ENCODE measurements at regions not wholly inside any gene's neighbourhood (a gene's known extent, or its start where the extent isn't known, plus 50 kb on each side); places are given as distances from the start of the nearest gene placed in this dataset.

GRCh38 chr12:28606967-28607557, 416.8 kb downstream of the CCDC91 start:
- H3K9me3 Mint-ChIP-seq (ENCODE audit: unreplicated experiment): no peaks in the 10 kb centered on the region
- peaks cover 11% of the 10 kb centered on the region for H3K36me3 Mint-ChIP-seq (ENCODE audit: unreplicated experiment)
- H3K27ac Mint-ChIP-seq (ENCODE audit: unreplicated experiment): no peak overlapping the region
- no peak for TF ChIP-seq CTCF (IDR thresholded peaks at IDR 0.05; ENCODE audit: partially characterized antibody, unreplicated experiment)
- no peak overlapping the region for H3K4me3 Mint-ChIP-seq (ENCODE audit: unreplicated experiment)
- H3K27me3 Mint-ChIP-seq (ENCODE audit: unreplicated experiment): no peaks in the 10 kb centered on the region
- DNase-seq: no peak
- H3K4me1 Mint-ChIP-seq (ENCODE audit: low read depth, unreplicated experiment): no peaks in the 10 kb centered on the region

GRCh38 chr12:28610401-28611114, 420.3 kb downstream of the CCDC91 start:
- DNase-seq: no peak
- peaks cover 11% of the 10 kb centered on the region for H3K36me3 Mint-ChIP-seq (ENCODE audit: unreplicated experiment)
- TF ChIP-seq CTCF (IDR thresholded peaks at IDR 0.05; ENCODE audit: partially characterized antibody, unreplicated experiment): no peak
- no peaks in the 10 kb centered on the region for H3K9me3 Mint-ChIP-seq (ENCODE audit: unreplicated experiment)
- no peaks in the 10 kb centered on the region for H3K4me1 Mint-ChIP-seq (ENCODE audit: low read depth, unreplicated experiment)
- H3K27me3 Mint-ChIP-seq (ENCODE audit: unreplicated experiment): no peaks in the 10 kb centered on the region
- no peak overlapping the region for H3K4me3 Mint-ChIP-seq (ENCODE audit: unreplicated experiment)
- no peak overlapping the region for H3K27ac Mint-ChIP-seq (ENCODE audit: unreplicated experiment)

GRCh38 chr12:28611115-28611435, 420.8 kb downstream of the CCDC91 start:
- no peak for DNase-seq
- H3K4me3 Mint-ChIP-seq (ENCODE audit: unreplicated experiment): no peak overlapping the region
- no peaks in the 10 kb centered on the region for H3K4me1 Mint-ChIP-seq (ENCODE audit: low read depth, unreplicated experiment)
- no peaks in the 10 kb centered on the region for H3K9me3 Mint-ChIP-seq (ENCODE audit: unreplicated experiment)
- H3K27ac Mint-ChIP-seq (ENCODE audit: unreplicated experiment): no peak overlapping the region
- H3K36me3 Mint-ChIP-seq (ENCODE audit: unreplicated experiment): peaks cover 11% of the 10 kb centered on the region
- no peak for TF ChIP-seq CTCF (IDR thresholded peaks at IDR 0.05; ENCODE audit: partially characterized antibody, unreplicated experiment)
- no peaks in the 10 kb centered on the region for H3K27me3 Mint-ChIP-seq (ENCODE audit: unreplicated experiment)

- no peaks in the 10 kb centered on the region for H3K9me3 Mint-ChIP-seq (ENCODE audit: unreplicated experiment)
- no peaks in the 10 kb centered on the region for H3K4me1 Mint-ChIP-seq (ENCODE audit: low read depth, unreplicated experiment)
- H3K36me3 Mint-ChIP-seq (ENCODE audit: unreplicated experiment): peaks cover 11% of the 10 kb centered on the region
- no peak for DNase-seq
- no peak for TF ChIP-seq CTCF (IDR thresholded peaks at IDR 0.05; ENCODE audit: partially characterized antibody, unreplicated experiment)
- H3K27ac Mint-ChIP-seq (ENCODE audit: unreplicated experiment): no peak overlapping the region
- no peak overlapping the region for H3K4me3 Mint-ChIP-seq (ENCODE audit: unreplicated experiment)
- H3K27me3 Mint-ChIP-seq (ENCODE audit: unreplicated experiment): no peaks in the 10 kb centered on the region
These were observed 421.2 kb downstream of the CCDC91 start for GRCh38 chr12:28611449-28611848.

GRCh38 chr12:28618171-28618570, 427.9 kb downstream of the CCDC91 start:
- Mint-ChIP-seq H3K9me3 (ENCODE audit: unreplicated experiment) (no peaks in the 10 kb centered on the region), H3K36me3 (ENCODE audit: unreplicated experiment) (no peaks in the 10 kb centered on the region), H3K27me3 (ENCODE audit: unreplicated experiment) (no peaks in the 10 kb centered on the region), H3K4me3 (ENCODE audit: unreplicated experiment) (no peak overlapping the region), H3K4me1 (ENCODE audit: low read depth, unreplicated experiment) (no peaks in the 10 kb centered on the region), H3K27ac (ENCODE audit: unreplicated experiment) (no peak overlapping the region)
- no peak for TF ChIP-seq CTCF (IDR thresholded peaks at IDR 0.05; ENCODE audit: partially characterized antibody, unreplicated experiment)
- DNase-seq: no peak

Measured in glutamatergic neuron (in vitro differentiated cells).